Fibroblast of mammary gland (primary cell): ENCODE measurements at regions not wholly inside any gene's neighbourhood (a gene's known extent, or its start where the extent isn't known, plus 50 kb on each side); places are given as distances from the start of the nearest gene placed in this dataset.
"Not testable (repeated sequence)": the region's sequence is repeated elsewhere in the genome, so short reads cannot be mapped to it uniquely, and the experiment has no call there.

Experiments
- DNase-seq: peaks from one replicate; pipeline ENCODE4 v3.0.0-alpha.2; 2010; ENCODE audit warnings: low read depth
- H3K4me3 ChIP-seq: 2 replicates; pipeline ENCODE4 v1.5.1; 2011; ENCODE audit warnings: low read depth, mild to moderate bottlenecking, low read length, moderate library complexity; ENCODE audit not compliant: control insufficient read depth
- TF ChIP-seq, protein P1 (sequence below): conservative IDR thresholded peaks from 2 replicates; pipeline ENCODE4 v1.5.1; 2011; ENCODE audit warnings: low read depth, low read length, inconsistent platforms; ENCODE audit not compliant: control insufficient read depth, insufficient read depth

DNA sequence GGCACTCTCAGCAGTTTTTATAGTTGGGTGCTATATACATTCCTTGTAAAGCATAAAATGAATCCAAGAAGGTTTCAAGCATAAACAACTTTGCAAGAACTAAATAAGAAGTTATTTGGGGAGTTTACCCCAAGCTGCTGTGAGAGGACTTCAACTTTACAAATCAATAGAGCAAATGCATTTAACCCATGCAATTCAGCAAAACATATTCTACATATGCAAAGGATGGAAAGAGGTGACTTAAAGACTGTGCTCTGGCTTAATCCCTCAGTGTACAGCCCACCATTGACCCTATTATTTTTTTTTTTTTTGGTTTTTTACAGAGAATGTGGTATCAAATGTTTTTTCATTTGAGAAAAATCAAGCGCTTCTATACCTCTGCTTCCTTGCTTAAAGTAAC is 736.5 kb downstream of the CETN3 start:
- no peak for DNase-seq
- H3K4me3 ChIP-seq = no peak overlapping the region
- TF ChIP-seq, protein P1, sequence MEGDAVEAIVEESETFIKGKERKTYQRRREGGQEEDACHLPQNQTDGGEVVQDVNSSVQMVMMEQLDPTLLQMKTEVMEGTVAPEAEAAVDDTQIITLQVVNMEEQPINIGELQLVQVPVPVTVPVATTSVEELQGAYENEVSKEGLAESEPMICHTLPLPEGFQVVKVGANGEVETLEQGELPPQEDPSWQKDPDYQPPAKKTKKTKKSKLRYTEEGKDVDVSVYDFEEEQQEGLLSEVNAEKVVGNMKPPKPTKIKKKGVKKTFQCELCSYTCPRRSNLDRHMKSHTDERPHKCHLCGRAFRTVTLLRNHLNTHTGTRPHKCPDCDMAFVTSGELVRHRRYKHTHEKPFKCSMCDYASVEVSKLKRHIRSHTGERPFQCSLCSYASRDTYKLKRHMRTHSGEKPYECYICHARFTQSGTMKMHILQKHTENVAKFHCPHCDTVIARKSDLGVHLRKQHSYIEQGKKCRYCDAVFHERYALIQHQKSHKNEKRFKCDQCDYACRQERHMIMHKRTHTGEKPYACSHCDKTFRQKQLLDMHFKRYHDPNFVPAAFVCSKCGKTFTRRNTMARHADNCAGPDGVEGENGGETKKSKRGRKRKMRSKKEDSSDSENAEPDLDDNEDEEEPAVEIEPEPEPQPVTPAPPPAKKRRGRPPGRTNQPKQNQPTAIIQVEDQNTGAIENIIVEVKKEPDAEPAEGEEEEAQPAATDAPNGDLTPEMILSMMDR = no peak

DNA sequence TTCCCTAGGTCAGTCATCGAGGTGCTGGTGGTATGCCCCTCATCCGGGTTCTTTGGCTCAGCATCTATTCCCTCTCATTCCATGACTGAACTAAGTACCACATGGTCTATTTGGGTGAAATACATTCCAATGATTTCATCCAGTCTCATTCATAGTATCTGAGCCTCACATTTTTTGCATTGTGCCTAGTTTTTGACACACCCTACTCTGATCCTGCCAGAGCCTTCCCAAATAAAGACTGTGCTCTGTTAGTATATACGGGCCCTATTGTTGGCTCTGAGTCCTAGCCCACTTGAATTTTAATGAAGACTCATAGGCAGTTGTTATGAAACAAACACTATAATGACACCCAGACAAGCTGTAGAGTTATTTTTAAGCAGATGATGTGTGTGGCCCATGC is 740.7 kb downstream of the CETN3 start:
- TF ChIP-seq, protein P1 = no peak
- no peak overlapping the region for H3K4me3 ChIP-seq
- no peak for DNase-seq

DNA sequence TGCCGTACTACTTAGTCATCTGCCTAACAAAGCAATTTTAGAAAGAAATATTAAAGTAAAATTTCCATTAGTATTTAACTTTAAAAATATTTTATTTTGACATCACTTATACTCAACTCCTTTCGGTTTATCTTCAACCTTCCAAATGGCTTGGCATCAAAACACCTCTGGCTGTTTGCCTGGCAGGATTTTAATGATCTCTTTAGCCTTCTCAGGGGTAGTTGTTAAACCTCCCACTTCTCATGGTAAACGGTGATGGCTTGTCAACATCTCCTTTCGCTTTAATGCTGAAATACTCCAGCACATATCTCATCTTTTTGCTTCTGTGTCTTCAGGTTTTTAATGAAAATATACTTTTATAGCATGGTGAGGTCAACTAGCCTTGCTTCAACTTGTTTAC is 747.1 kb downstream of the CETN3 start:
- no peak overlapping the region for H3K4me3 ChIP-seq
- TF ChIP-seq, protein P1 = no peak
- no peak for DNase-seq

DNA sequence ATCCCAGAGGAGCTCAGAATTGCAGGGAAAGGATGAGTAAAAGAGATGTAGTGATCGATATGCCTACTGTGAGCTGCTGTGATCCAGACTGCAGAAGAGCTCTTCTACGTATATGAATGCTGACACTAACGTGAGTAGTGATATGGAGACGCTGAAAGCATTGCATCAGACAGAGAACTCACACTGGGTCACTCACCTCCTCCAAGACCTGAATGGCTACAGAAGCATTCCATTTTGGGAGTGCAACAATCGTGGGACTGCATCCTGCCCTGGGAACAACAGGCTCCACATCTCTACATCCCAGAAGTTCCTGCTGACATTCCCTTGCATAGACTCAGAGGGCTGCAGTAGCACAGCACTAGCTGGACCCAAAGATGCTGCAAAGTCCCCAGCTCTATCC is 755.9 kb upstream of the MEF2C start:
- DNase-seq = no peak
- no peak overlapping the region for H3K4me3 ChIP-seq

DNA sequence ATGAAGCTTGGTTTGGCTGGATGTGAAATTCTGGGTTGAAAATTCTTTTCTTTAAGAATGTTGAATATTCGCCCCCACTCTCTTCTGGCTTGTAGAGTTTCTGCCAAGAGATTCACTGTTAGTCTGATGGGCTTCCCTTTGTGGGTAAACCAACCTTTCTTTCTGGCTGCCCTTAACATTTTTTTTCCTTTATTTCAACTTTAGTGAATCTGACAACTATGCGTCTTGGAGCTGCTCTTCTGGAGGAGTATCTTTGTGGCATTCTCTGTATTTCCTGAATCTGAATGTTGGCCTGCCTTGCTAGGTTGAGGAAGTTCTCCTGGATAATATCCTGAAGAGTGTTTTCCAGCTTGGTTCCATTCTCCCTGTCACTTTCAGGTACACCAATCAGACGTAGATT is 751.2 kb upstream of the MEF2C start:
- DNase-seq, H3K4me3 ChIP-seq: not testable (repeated sequence)

More for the DNA sequence above, 755.9 kb upstream of the MEF2C start:
- TF ChIP-seq, protein P1 = no peak

DNA sequence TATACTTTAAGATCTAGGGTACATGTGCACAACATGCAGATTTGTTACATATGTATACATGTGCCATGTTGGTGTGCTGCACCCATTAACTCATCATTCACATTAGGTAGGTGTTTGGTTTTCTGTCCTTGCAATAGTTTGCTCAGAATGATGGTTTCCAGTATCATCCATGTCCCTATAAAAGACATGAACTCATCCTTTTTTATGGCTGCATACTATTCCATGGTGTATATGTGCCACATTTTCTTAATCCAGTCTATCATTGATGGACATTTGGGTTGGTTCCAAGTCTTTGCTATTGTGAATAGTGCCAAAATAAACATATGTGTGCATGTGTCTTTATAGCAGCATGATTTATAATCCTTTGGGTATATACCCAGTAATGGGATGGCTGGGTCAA is 747.1 kb upstream of the MEF2C start:
- DNase-seq = not testable (repeated sequence)

DNA sequence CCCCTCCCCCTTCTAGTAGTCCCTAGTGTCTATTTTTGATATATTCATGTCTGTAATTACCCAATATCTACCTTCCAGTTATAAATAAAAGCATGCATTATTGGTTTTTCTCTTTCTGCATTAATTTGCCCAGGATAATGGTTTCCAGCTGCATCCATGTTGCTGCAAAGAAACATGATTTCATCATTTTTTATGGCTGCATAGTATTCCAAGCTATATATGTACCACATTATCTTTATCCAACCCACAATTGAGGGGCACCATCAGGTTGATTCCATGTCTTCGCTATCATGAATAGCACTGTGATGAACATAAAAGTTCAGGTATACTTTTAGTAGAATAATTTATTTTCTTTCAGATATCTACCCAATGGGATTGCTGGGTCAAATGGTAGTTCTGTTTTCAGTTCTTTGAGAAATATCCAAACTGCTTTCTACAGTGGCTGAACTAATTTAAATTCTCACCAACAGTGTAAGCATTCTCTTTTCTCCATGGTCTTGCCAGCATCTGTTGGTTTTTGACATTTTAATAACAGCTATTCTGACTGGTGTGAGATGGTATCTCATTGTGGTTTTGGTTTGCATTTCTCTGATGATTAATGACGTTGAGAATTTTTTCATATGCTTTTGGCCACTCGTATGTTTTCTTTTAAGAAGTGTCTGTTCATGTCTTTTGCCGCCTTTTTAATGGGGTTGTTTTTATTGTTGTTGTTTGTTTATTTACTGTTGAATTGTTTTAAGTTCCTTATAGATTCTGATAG is 746.1 kb upstream of the MEF2C start:
- H3K4me3 ChIP-seq = no peak overlapping the region
- no peak for DNase-seq
- TF ChIP-seq, protein P1 = no peak

More for the DNA sequence above, 747.1 kb upstream of the MEF2C start:
- not testable (repeated sequence) for H3K4me3 ChIP-seq
